Fibroblast of skin of right biceps (primary cell): ENCODE measurements at regions not wholly inside any gene's neighbourhood (a gene's known extent, or its start where the extent isn't known, plus 50 kb on each side); places are given as distances from the start of the nearest gene placed in this dataset.

ENCODE experiments used
- DNase-seq: peaks from one replicate; pipeline ENCODE4 v3.0.0-alpha.2; 2013

DNA sequence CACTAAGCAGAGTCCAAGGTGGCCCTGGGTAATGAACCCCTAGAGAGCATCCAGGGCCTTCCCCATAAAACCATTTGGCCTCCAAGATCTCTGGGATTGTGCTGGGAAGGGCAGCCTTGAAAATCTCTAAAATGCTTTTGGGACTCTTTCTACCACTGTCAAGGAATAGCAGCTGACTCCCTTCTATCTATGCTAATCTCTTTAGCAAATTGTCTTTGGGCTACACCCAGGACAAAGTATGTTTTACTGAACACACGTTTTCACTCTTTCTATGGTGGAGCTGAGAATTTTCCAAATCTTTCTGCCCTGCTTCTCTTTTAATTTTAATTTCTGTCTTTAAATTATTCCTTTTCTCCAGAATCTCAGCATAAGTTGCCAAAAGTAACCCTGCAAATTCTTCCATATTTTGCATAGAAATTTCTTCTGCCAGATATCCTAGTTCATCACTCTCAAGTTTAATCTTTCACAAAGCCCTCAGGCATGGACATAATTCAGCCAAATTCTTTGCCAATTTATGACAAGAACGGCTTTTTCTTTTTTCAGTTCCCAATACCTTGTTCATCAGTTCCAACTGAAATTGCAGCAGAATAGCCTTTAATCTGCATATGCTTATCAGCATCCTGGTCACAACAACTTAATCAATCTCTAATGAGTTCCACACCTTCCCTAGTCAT, 687.0 kb upstream of the ADGRL4 start:
- DNase-seq, result no peak

DNA sequence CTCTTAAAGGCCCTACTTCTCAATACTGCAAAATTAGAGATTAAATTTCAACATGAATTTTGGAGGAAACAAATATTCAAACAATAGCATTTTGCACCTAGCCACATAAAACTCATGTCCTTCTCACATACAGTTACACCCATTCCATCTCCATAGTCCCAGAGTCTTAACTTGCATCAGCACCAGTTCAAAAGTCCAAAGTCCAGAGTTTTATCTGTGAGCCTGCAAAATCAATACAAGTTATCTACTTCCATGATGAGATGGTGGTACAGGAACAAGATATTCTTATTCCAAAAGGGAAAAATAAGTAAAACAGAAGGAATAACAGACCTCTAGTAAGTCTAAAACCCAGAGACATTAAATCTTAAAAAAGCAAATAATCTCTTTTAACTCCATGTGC, 686.0 kb upstream of the ADGRL4 start:
- no peak for DNase-seq

DNA sequence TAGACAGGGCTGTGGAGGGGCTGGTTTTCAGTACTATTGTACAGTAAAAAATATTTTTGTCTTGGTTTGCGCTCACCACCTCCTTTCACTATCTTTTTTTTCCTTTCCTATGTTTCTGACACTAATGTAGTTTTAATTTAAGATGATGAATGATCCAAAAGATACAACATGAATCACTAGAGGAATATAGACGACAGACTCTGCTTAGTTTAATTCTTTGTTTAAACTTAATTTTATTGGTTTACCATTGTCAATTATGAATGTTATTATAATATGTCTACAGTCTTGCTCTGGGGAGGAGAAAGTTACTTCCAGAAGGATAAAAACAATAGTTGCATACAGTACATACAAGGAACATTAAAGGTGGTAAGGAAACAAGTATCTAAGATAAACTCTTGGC, 682.4 kb upstream of the ADGRL4 start:
- DNase-seq, result no peak

DNA sequence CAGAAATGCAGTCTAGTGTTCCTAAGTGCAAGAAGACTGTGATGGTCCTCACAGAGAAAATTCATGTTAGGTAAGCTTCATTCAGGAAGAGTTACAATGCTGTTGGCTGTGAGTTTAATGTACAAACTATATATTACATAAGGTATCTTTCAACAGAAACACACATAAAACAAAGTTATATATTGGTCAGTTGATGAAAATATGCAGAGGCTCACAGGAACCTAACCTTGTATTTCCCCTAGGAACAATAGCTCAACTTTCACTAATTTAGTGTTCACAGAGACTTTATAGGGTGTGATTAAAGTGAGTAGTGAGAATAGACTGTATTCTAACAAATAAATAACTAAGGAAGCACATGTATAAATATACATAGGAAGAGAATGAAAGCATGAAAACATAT, 676.9 kb upstream of the ADGRL4 start:
- no peak for DNase-seq

DNA sequence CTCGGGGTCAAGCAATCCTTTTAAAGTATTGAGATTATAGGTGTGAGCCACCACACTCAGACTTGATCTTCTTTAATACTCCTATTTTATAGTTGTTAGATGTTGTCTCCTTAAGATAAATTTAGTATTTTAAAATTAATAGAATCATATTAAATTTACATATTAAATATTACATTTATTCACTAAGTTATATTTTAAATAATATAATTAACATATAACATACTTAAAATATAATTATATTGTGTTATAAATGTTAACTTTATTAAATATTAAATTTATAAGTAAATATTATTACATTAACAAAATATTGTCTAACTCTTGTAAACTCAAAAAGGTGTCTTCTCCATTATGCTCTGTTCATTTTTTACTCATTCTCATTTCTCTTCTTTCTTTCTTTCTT, 675.9 kb upstream of the ADGRL4 start:
- DNase-seq, result no peak

DNA sequence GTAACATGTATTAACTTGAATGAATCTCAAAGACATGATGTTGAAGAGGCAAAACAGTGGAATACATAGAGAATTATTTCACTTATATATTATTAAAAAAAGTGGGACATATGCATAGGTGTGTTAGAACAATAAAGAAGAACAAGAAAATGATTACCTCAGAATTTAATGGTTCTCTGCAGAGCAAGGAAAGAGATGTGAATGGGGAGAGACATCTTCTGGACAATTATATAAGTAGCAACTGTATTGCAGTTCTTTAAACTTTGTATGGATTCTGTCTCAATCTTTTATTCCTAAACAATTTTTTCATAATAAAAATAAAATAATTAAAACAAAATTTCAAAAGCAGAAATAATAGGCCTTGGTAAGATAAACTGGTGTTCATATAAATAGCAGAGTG, 674.9 kb upstream of the ADGRL4 start:
- no peak for DNase-seq

DNA sequence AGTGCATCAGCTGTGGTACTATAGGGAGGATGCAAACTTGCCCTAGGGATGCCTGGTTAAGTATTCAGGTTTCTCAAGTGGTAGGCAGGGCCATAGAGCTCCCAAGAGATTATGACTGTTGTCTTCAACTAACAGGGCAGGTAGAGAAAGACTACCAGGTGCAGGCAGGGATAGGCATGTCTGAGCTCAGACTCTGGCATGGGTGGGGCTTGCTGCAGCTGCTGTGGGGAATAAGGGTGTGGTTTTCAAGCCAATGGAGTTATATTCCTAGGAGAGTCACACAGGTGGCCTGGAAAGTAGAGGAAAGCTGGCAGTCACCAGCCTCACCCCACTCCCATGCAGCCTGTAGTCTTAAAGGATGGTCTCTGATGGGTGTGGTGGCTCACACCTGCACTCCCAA, 673.4 kb upstream of the ADGRL4 start:
- no peak for DNase-seq

DNA sequence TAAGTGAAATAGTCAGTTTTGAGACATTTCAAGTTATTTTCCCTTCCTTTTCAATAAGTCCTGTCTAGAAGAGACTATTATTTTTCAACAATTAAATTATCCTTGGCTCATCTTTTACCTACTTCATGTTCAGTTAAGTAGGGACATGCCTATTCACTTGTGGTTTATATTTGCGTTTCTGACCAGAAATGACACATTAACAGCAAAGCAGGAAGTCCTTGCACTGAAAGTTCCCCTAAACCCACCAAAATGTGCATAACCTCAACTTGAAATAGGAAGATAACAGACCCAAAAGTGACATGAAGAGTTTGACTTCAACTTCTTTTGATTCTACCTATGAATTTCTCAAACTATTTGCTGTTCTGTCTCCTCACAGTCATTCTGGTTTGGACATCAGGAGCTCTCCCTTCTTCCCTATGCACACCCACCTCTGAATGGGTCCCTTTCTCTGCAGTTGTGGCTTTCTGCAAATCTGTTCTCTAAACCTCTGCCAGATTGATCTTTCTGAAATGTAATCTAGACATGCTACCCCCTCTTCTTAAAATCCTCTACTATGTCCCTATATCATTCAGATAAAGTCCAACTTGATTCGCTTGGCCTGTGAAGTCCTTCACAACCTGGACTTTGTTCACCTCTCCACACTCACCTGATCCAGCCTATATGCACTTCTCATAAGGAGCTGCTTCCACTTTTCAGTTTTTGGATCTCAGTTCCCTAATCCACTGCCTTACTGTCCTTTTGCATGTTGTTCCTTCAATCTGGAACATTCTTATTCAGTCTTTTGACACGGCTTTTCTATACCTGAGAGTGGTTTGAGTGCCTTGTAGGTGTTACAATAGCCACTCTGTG, 661.5 kb upstream of the ADGRL4 start:
- no peak for DNase-seq

DNA sequence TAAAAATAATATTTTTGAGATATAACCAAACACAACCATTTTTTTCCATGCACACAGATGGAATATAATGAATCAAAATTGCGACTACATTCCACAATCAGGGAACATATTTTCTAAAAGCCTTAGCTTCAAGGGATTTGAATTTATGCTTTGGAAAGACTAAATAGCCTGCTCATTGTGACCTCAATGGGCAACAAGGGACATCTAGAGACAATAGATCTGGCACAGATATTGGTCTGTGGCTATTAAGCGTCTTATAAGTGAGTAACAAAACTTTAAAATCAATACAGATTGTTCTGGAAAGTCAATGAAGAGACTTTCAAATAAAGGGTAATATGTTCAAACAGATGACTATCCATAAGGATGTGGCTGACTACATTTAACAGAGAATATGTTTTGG, 660.6 kb upstream of the ADGRL4 start:
- no peak for DNase-seq

DNA sequence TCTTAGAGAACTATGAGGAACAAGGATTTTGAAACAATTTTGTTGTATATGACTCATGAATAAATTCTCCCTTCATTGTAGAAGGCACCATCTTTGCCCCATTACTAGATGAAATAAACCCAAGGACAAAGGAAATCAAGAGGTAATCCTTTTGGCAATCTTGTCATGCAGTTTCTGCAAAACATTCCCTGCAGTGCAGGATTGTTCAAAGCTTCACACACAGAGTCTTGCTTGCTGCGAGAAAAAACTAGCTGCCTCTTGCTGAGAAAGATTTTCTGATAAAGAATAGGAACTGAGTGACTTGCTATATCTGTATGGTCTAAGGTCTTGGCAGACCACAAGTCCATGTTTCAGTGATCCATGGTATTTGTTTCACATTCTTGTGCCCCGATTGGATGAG, 657.4 kb upstream of the ADGRL4 start:
- DNase-seq, result peak; percentile 33

DNA sequence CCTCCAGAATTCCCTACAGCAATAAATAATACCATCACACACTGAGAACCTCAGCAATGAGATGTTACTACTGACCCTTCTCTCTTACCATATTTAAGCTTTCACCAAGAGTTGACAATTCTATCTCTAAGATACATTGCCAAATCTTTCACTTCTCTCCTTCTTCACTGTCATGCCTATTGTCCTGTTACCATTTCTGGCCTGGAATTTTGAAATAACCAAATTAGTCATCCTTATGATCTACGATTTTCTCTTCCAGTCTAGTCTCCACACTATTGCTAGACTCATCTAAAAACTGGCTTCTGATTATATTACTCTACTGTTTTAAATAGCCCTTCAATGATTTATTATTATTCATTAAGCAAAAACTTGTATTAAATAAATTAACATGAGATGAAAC, 656.1 kb upstream of the ADGRL4 start:
- DNase-seq, result peak; percentile 11

DNA sequence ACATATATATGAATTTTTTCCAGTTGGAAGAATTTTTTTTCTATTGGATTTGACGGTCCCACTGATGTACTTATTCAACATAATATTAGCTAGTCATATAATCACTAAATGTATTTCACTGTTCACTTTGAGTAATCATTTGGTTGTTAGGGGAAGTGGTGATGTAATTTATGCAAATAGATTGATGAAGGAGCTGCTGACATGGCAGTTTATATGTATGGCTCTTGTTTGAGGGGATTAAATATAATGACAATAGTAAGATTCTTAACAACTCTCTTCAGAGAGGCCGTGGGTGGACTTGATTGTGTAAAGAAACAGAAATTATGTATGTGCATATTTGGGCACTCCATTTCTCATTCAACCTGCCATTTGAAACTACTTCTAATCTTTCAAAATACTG, 653.6 kb upstream of the ADGRL4 start:
- DNase-seq, result no peak

DNA sequence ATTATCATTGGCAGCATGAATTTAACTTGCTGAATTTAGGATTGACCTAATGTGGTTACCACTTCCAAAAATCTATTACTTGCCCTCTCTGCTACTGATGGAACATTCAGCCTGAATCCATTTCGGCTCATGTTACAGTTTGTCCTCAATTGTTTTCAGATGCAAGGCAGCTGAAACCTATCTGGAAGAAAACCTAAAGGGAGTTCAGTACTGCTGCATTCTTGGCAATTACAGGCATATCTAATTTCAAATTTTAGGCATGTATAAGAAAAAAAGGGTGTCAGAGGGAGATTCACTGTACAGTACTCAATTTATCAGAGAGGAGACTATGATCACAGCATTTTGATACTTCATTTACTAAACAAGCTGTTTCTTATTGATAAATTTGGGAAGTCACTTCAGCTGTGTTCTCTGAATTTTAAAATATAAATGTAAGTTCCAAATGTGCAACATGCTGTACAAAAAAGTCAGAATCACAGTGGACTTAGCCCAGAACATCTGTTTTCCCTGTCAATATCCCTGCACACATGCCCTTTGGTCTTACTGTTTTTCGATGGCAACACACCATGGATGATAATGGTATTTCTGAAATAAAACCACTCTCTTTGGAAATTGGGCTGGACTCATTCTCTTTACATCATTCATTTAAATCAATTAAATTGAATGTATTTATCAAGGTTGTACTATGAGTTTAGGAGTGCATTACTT, 651.6 kb upstream of the ADGRL4 start:
- DNase-seq, result peak; percentile 27

DNA sequence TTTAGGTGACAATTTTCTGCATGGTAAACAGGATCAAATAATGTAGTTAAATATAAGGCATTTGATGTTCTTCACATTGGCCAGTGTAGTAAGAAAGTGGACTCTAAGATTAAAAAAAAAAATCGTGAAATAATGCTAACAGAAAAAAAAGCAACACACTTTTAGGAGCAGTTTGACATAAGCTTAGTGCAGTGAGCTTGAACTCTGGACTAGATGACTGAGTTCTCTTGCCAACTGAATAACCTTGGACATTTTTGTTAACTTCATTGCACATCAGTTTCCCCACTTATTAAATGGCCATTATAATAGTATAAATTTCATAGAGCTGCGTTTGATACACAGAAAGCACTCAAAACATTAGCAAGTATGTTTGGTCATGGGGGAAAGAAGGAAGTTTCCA, 649.3 kb upstream of the ADGRL4 start:
- no peak for DNase-seq

DNA sequence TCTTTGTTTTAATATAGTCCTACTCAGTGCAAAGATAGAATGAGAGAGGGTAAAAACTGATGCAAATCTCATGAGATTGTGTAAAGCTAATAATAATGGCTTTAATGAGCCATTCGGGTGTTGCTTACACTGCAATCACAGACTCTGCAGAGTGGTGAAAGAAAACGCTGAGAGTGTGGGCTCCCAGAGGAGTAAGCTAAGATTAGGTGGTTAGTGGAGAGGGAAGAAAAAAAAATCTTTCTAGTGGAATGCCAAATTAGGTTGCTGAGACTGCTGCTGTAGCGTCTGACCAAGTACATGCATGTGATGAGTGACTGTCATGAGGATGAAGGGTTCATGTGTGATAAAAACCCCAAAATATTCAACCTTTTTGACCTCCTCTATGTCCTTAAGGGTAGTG, 645.9 kb upstream of the ADGRL4 start:
- no peak for DNase-seq

DNA sequence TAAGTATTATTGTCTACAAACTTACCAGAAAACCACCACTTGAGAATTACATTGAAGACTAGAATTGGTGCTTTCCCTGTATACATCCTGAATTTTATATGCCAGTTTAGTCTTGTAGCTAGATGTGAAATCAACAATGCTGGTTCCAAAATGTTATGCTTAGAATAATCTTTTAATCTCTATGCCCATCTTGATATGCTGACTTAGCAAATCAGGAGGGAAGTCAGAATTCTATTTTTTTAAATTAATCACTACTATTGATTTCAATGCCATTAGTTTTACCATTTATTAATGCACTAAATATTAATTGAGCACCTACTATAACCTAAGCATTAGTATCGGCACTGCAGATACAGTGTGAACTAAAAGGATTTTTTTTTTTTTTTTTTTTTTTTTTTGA, 641.6 kb upstream of the ADGRL4 start:
- DNase-seq, result no peak

DNA sequence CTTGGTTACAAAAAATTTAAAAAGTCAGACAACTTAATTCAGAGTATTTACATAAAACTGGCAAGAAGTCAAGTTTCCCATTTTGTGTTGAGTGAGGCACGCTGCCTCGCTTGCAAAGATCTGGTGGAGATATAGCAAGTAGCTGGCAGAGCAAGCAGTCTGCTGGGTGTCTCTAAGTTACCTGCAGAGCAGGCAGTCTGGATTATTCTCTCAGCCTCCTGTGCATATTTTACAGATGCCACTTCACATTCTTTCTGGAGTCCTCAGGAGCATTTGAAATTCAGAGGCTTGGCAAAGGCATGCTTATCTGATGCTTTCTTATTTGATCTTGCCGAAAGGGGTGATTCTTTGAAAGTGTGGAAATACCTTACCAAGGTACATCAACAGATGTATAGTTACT, 640.4 kb upstream of the ADGRL4 start:
- no peak for DNase-seq

DNA sequence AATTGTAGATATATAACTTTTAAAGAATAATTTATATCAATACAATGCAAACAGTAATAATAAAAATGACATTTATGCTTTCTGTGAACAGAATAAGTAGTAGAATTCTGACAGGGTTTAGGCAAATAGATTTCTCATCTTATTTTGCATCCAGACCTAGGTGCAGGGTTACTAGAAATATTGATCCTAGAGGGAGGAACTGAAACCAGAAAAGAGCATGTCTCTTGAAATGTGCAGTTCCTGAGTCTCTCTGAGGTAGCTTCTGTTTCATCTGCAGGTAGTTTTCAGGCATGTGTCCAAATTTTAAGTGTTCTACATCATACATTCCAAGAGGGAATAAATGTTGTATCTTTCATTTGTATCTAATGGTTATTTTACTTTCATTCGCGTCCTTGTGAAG, 631.9 kb upstream of the ADGRL4 start:
- no peak for DNase-seq

DNA sequence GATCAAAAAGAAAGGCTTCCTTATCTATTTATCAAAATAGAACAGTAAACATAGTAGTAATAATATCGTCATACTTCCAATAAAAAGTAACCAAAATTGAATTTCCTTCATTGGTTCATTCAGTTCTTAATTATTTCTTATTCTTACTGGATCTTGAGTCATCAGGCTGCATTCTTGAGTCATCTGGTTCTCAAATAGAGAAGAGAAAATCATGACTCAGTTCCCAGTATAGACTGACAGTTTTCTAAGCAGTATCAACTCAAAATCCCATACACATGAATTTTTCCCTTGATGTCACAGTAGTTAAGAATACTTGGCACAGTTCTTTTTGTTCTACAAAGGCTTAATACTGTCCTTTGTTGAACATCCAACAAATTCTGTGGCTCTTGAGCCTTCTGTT, 626.9 kb upstream of the ADGRL4 start:
- DNase-seq, result peak; percentile 88

DNA sequence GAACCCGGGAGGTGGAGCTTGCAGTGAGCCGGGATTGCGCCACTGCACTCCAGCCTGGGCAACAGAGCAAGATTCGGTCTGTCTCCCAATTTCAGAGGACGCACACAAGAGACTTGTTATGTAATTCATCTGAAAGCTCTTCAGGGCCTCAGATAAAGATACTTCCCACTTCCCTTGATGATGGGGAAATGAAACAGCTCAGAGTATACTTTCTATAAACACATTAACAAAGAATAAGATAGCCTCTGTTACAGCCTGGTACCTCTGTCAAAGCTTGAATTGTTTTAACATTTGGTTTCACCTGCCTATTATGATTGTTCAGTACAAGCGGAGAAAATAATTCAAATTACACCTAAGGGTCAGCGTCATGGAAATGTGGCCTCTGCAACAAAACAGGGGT, 622.9 kb upstream of the ADGRL4 start:
- DNase-seq, result no peak

DNA sequence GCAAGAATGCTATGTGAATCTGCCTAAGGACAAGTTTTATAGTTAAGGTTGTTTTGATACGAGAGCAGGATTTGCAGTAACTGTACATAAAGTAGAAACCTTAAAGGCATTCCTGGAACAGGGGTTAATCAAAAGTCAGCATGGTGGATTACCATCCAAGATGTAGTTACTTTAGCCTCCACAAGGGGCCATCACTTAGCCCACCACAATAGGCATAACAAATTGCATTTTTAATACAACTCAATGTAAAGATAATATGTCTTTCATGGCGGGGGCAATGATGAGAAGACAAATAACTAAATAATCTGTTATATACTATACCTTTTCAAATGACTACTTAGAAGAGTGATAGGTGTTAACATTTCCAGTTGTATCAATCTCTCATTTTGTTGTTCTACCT, 611.2 kb upstream of the ADGRL4 start:
- DNase-seq, result no peak

DNA sequence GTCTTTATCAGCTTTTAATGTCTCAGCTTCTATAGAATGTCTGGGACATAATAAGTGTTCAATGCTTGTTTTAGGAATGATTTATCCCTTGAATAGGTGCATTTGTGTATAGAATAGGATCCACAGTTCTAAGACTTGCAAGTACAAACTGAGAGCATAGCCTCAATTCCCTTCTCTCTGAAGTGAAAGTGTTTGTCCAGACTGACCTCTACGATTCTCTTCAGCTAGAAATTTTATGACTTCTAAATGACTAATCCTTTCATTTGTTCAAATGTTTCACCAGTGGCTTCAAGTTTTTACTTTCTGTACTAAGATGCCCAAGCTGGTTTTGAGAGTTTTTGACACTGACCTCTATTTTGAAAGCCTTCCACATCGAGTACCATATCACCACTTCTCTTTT, 608.2 kb upstream of the ADGRL4 start:
- DNase-seq, result no peak

DNA sequence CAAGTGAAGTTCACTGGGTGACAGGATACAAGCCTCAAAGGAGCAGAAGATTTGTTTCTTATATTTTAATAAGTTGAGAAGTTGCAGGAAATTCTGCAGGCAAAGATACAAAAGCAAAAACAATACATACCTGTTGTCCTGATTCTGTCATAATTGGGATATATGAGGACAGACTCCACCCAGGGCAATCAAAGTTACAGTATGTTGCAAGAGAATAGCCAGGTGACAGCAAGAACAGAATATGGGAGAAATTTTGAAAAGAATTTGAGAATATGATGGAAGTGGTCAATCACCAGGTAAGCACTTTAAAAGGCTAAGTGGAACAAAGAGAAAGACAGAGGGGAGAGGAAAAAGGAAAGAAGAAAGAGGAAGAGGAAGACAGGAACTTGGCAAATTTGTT, 607.6 kb upstream of the ADGRL4 start:
- no peak for DNase-seq

DNA sequence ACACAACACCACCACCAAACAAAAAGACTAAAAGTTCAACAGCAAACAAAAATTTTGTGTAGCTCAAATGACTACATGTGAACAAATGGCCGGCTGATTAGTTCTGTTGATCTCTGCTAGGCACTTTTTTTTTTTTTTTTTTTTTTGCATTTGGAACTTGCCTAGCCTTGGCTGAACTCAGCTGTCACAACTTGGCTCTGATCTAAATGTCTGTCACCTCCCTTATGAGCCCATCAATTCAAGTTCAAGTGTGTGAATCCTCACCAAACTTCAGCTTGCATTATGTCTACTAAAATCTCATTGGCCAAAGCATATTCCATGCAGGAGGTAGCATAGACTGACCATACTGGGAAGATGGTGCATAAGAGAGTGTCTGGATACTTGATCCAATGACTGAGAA, 606.5 kb upstream of the ADGRL4 start:
- DNase-seq, result no peak
